HEK293 (cell line): ENCODE measurements at regions not wholly inside any gene's neighbourhood (a gene's known extent, or its start where the extent isn't known, plus 50 kb on each side); places are given as distances from the start of the nearest gene placed in this dataset.
A peak's percentile ranks its signal among the peaks of the same experiment; 100 is the strongest.

ENCODE experiments used
- KLF10 ChIP-seq: fragments of 450-650 bp; IDR thresholded peaks from 2 replicates; pipeline ENCODE4 v1.5.1; 2018; ENCODE audit warnings: missing biosample characterization, mild to moderate bottlenecking, missing genetic modification characterization
- MYNN ChIP-seq: fragments of 450-650 bp; formaldehyde crosslinking; IDR thresholded peaks from 2 replicates; pipeline ENCODE4 v1.5.1; 2016; ENCODE audit warnings: missing biosample characterization, missing genetic modification characterization, borderline replicate concordance
- PRDM6 ChIP-seq: fragments of 450-650 bp; formaldehyde crosslinking; IDR thresholded peaks from 2 replicates; pipeline ENCODE4 v1.5.1; 2017; ENCODE audit warnings: missing biosample characterization, missing genetic modification characterization
- REPIN1 ChIP-seq: fragments of 450-650 bp; formaldehyde crosslinking; IDR thresholded peaks from 2 replicates; pipeline ENCODE4 v1.5.1; 2017; ENCODE audit warnings: missing biosample characterization, missing genetic modification characterization, low read depth
- SETDB1 ChIP-seq: IDR thresholded peaks from one replicate; pipeline ENCODE4 v1.6.1; 2017; ENCODE audit warnings: mild to moderate bottlenecking, low read length, moderate library complexity, mixed read lengths; ENCODE audit not compliant: insufficient read length
- SP2 ChIP-seq: fragments of 450-650 bp; formaldehyde crosslinking; IDR thresholded peaks from 2 replicates; pipeline ENCODE4 v1.5.1; 2016; ENCODE audit warnings: missing biosample characterization, missing genetic modification characterization
- ZBTB21 ChIP-seq: fragments of 450-650 bp; formaldehyde crosslinking; IDR thresholded peaks from 2 replicates; pipeline ENCODE4 v1.5.1; 2017; ENCODE audit warnings: missing biosample characterization, missing genetic modification characterization
- ZBTB8A ChIP-seq: fragments of 450-650 bp; formaldehyde crosslinking; IDR thresholded peaks from 2 replicates; pipeline ENCODE4 v1.5.1; 2016; ENCODE audit warnings: missing biosample characterization, missing genetic modification characterization
- ZFP41 ChIP-seq: fragments of 450-650 bp; formaldehyde crosslinking; IDR thresholded peaks from 2 replicates; pipeline ENCODE4 v1.5.1; 2016; ENCODE audit warnings: missing biosample characterization, missing genetic modification characterization, borderline replicate concordance
- ZNF10 ChIP-seq: fragments of 450-650 bp; formaldehyde crosslinking; IDR thresholded peaks from 2 replicates; pipeline ENCODE4 v1.5.1; 2017; ENCODE audit warnings: missing biosample characterization, missing genetic modification characterization
- ZNF211 ChIP-seq: fragments of 450-650 bp; formaldehyde crosslinking; IDR thresholded peaks from 2 replicates; pipeline ENCODE4 v1.5.1; 2016; ENCODE audit warnings: low read depth, missing biosample characterization, missing genetic modification characterization
- ZNF350 ChIP-seq: fragments of 450-650 bp; formaldehyde crosslinking; IDR thresholded peaks from 2 replicates; pipeline ENCODE4 v1.5.0; 2017; ENCODE audit warnings: missing biosample characterization, mild to moderate bottlenecking, missing genetic modification characterization
- ZNF354C ChIP-seq: fragments of 450-650 bp; formaldehyde crosslinking; IDR thresholded peaks from 2 replicates; pipeline ENCODE4 v1.5.1; 2016; ENCODE audit warnings: missing biosample characterization, missing genetic modification characterization, low read depth, borderline replicate concordance
- ZNF394 ChIP-seq: fragments of 450-650 bp; formaldehyde crosslinking; IDR thresholded peaks from 2 replicates; pipeline ENCODE4 v1.5.1; 2016; ENCODE audit warnings: missing biosample characterization, missing genetic modification characterization, mild to moderate bottlenecking, moderate library complexity, borderline replicate concordance
- ZNF530 ChIP-seq: fragments of 450-650 bp; formaldehyde crosslinking; IDR thresholded peaks from 2 replicates; pipeline ENCODE4 v1.5.1; 2016; ENCODE audit warnings: low read depth, missing biosample characterization, missing genetic modification characterization
- ZNF544 ChIP-seq: fragments of 450-650 bp; formaldehyde crosslinking; IDR thresholded peaks from 2 replicates; pipeline ENCODE4 v1.5.0; 2017; ENCODE audit warnings: missing biosample characterization, missing genetic modification characterization
- ZNF558 ChIP-seq: fragments of 450-650 bp; formaldehyde crosslinking; IDR thresholded peaks from 2 replicates; pipeline ENCODE4 v1.5.1; 2016; ENCODE audit warnings: missing biosample characterization, missing genetic modification characterization
- ZNF571 ChIP-seq: fragments of 450-650 bp; formaldehyde crosslinking; IDR thresholded peaks from 2 replicates; pipeline ENCODE4 v1.5.0; 2017; ENCODE audit warnings: missing biosample characterization, missing genetic modification characterization
- ZNF600 ChIP-seq: fragments of 450-650 bp; formaldehyde crosslinking; IDR thresholded peaks from 2 replicates; pipeline ENCODE4 v1.5.1; 2016; ENCODE audit warnings: missing biosample characterization, missing genetic modification characterization
- ZNF747 ChIP-seq: fragments of 450-650 bp; formaldehyde crosslinking; IDR thresholded peaks from 2 replicates; pipeline ENCODE4 v1.5.1; 2016; ENCODE audit warnings: missing biosample characterization, missing genetic modification characterization
- ZNF792 ChIP-seq: fragments of 450-650 bp; formaldehyde crosslinking; IDR thresholded peaks from 2 replicates; pipeline ENCODE4 v1.5.1; 2016; ENCODE audit warnings: missing biosample characterization, missing genetic modification characterization
- ZSCAN16 ChIP-seq: fragments of 450-650 bp; formaldehyde crosslinking; IDR thresholded peaks from 2 replicates; pipeline ENCODE4 v1.5.1; 2016; ENCODE audit warnings: missing biosample characterization, missing genetic modification characterization
- ZSCAN4 ChIP-seq: fragments of 450-650 bp; formaldehyde crosslinking; IDR thresholded peaks from 2 replicates; pipeline ENCODE4 v1.5.1; 2017; ENCODE audit warnings: missing biosample characterization, missing genetic modification characterization
- TF ChIP-seq, protein P1 (sequence below): IDR thresholded peaks from 2 replicates; pipeline ENCODE4 v1.6.1; 2011; ENCODE audit warnings: mild to moderate bottlenecking, low read depth, low read length, borderline replicate concordance
- TF ChIP-seq, protein P2 (sequence below): fragments of 450-650 bp; formaldehyde crosslinking; IDR thresholded peaks from 2 replicates; pipeline ENCODE4 v1.5.1; 2016; ENCODE audit warnings: missing biosample characterization, missing genetic modification characterization
- TF ChIP-seq, protein P3 (sequence below): fragments of 450-650 bp; formaldehyde crosslinking; IDR thresholded peaks from 2 replicates; pipeline ENCODE4 v1.5.1; 2017; ENCODE audit warnings: missing biosample characterization, missing genetic modification characterization
- TF ChIP-seq, protein P4 (sequence below): fragments of 450-650 bp; formaldehyde crosslinking; IDR thresholded peaks from 2 replicates; pipeline ENCODE4 v1.5.1; 2016; ENCODE audit warnings: missing biosample characterization, missing genetic modification characterization
- TF ChIP-seq, protein P5 (sequence below): fragments of 450-650 bp; formaldehyde crosslinking; IDR thresholded peaks from 2 replicates; pipeline ENCODE4 v1.5.1; 2016; ENCODE audit warnings: missing biosample characterization, missing genetic modification characterization
- TF ChIP-seq, protein P6 (sequence below): fragments of 450-650 bp; formaldehyde crosslinking; IDR thresholded peaks from 2 replicates; pipeline ENCODE4 v1.5.1; 2016; ENCODE audit warnings: missing biosample characterization, missing genetic modification characterization

DNA sequence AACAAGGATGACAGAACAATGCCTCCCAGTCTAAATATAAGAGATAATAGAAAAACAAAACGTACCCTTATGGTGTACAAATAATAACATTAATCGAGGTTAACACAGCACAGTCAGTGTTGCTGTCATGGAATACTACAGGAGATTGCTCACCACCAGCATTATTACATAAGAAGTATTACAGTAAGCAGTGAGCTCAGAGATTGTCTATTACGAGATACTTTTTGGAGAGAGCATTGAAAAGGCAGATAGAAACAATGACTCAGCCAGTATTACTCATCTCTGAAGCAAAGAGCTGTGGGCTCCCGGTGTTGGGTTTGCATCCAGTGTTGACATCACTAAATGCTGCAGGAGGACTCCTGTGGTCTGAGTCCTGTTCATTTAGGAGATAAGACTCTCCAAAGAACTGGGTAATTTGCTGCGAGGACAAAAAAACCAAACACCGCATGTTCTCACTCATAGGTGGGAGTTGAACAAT, 191.9 kb upstream of the SEMA6A start (continued):
- TF ChIP-seq ZNF530 (tag by site-specific recombination) (no peak), SETDB1 (peak; percentile 15), ZNF544 (tag by site-specific recombination) (no peak), ZNF600 (tag by site-specific recombination) (peak; percentile 88), ZNF350 (no peak), KLF10 (tag by site-specific recombination) (peak; percentile 85), ZFP41 (tag by site-specific recombination) (no peak), REPIN1 (no peak; the same call in 1 of the 2 replicates), ZBTB21 (tag by site-specific recombination) (peak; percentile 99), ZNF354C (no peak), ZNF394 (peak; percentile 81), ZSCAN16 (tag by site-specific recombination) (no peak), SP2 (tag by site-specific recombination) (no peak), ZNF211 (tag by site-specific recombination) (no peak), ZNF571 (tag by site-specific recombination) (no peak), PRDM6 (tag by site-specific recombination) (peak; percentile 82), ZBTB8A (tag by site-specific recombination) (0 out of 2 replicates have a peak, but pooled peaks have one; percentile 16), ZSCAN4 (tag by site-specific recombination) (0 out of 2 replicates have a peak, but pooled peaks have one; percentile 18), ZNF558 (tag by site-specific recombination) (peak; percentile 89), ZNF792 (no peak), ZNF10 (no peak; the same call in 1 of the 2 replicates), MYNN (no peak), ZNF747 (tag by site-specific recombination) (no peak)
- TF ChIP-seq, protein P1, sequence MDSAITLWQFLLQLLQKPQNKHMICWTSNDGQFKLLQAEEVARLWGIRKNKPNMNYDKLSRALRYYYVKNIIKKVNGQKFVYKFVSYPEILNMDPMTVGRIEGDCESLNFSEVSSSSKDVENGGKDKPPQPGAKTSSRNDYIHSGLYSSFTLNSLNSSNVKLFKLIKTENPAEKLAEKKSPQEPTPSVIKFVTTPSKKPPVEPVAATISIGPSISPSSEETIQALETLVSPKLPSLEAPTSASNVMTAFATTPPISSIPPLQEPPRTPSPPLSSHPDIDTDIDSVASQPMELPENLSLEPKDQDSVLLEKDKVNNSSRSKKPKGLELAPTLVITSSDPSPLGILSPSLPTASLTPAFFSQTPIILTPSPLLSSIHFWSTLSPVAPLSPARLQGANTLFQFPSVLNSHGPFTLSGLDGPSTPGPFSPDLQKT, result no peak
- TF ChIP-seq, protein P2, sequence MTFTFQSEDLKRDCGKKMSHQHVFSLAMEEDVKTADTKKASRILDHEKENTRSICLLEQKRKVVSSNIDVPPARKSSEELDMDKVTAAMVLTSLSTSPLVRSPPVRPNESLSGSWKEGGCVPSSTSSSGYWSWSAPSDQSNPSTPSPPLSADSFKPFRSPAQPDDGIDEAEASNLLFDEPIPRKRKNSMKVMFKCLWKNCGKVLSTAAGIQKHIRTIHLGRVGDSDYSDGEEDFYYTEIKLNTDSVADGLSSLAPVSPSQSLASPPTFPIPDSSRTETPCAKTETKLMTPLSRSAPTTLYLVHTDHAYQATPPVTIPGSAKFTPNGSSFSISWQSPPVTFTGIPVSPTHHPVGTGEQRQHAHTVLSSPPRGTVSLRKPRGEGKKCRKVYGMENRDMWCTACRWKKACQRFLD (tag by site-specific recombination), result no peak
- TF ChIP-seq, protein P3, sequence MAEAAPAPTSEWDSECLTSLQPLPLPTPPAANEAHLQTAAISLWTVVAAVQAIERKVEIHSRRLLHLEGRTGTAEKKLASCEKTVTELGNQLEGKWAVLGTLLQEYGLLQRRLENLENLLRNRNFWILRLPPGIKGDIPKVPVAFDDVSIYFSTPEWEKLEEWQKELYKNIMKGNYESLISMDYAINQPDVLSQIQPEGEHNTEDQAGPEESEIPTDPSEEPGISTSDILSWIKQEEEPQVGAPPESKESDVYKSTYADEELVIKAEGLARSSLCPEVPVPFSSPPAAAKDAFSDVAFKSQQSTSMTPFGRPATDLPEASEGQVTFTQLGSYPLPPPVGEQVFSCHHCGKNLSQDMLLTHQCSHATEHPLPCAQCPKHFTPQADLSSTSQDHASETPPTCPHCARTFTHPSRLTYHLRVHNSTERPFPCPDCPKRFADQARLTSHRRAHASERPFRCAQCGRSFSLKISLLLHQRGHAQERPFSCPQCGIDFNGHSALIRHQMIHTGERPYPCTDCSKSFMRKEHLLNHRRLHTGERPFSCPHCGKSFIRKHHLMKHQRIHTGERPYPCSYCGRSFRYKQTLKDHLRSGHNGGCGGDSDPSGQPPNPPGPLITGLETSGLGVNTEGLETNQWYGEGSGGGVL (tag by site-specific recombination), result peak; percentile 82
- TF ChIP-seq, protein P4, sequence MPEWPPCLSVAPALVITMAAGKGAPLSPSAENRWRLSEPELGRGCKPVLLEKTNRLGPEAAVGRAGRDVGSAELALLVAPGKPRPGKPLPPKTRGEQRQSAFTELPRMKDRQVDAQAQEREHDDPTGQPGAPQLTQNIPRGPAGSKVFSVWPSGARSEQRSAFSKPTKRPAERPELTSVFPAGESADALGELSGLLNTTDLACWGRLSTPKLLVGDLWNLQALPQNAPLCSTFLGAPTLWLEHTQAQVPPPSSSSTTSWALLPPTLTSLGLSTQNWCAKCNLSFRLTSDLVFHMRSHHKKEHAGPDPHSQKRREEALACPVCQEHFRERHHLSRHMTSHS (tag by site-specific recombination), result no peak
- TF ChIP-seq, protein P5, sequence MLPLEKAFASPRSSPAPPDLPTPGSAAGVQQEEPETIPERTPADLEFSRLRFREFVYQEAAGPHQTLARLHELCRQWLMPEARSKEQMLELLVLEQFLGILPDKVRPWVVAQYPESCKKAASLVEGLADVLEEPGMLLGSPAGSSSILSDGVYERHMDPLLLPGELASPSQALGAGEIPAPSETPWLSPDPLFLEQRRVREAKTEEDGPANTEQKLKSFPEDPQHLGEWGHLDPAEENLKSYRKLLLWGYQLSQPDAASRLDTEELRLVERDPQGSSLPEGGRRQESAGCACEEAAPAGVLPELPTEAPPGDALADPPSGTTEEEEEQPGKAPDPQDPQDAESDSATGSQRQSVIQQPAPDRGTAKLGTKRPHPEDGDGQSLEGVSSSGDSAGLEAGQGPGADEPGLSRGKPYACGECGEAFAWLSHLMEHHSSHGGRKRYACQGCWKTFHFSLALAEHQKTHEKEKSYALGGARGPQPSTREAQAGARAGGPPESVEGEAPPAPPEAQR, result no peak
- TF ChIP-seq, protein P6, sequence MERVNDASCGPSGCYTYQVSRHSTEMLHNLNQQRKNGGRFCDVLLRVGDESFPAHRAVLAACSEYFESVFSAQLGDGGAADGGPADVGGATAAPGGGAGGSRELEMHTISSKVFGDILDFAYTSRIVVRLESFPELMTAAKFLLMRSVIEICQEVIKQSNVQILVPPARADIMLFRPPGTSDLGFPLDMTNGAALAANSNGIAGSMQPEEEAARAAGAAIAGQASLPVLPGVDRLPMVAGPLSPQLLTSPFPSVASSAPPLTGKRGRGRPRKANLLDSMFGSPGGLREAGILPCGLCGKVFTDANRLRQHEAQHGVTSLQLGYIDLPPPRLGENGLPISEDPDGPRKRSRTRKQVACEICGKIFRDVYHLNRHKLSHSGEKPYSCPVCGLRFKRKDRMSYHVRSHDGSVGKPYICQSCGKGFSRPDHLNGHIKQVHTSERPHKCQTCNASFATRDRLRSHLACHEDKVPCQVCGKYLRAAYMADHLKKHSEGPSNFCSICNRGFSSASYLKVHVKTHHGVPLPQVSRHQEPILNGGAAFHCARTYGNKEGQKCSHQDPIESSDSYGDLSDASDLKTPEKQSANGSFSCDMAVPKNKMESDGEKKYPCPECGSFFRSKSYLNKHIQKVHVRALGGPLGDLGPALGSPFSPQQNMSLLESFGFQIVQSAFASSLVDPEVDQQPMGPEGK (tag by site-specific recombination), result peak; percentile 46; the same call in 1 of the 2 replicates
